Fibroblast of the aortic adventitia (primary cell): ENCODE measurements at regions not wholly inside any gene's neighbourhood (a gene's known extent, or its start where the extent isn't known, plus 50 kb on each side); places are given as distances from the start of the nearest gene placed in this dataset.

Experiments used
- DNase-seq: peaks from one replicate; pipeline ENCODE4 v3.0.0-alpha.2; 2010; ENCODE audit warnings: low read depth
- H3K4me3 ChIP-seq: 2 replicates; pipeline ENCODE4 v1.5.1; 2011; ENCODE audit warnings: low read depth, mild to moderate bottlenecking, control low read depth, low read length, moderate library complexity
- CTCF ChIP-seq: IDR thresholded peaks from 2 replicates; pipeline ENCODE4 v1.5.1; 2011; ENCODE audit warnings: mild to moderate bottlenecking, low read length, control low read depth, inconsistent platforms; ENCODE audit not compliant: insufficient read depth

DNA sequence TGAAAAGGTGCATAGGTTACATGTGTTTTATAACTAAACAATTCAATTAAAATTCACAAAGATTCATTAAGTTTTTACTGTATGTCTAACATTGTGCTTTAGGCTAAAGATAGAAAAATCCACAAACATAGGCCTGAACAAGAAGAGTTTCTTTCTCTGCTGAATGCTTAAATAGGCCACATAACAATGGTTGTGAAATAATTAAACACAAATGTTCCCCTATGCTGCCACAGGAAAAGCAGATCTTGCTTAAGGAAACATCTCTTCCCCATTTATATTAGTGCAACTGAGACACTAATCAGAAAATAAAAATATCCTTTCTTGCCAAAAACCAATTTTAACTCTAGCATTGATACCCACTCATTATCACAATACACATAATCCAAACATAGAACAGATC lies 725.4 kb upstream of the DPPA4 start:
- DNase-seq, result no peak
- TF ChIP-seq CTCF, result no peak
- H3K4me3 ChIP-seq, result no peak overlapping the region

DNA sequence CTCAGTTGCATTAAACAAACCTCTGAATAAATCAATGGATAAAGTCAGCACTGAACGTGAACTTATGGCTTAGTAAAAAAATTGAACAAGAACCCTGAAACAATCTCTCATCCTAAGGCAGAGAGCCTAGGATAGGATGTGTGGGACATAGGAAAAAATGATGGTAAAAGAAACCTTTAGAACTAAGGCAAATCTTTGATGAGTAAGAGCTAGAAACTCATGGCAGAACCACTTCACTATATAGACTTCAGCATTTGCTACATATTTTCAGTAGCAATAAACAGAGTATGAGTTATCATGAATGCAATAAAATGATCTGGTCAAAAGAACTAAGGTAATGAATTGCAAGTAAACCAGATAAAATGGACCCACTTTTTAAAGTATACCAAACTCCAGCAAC lies 725.8 kb upstream of the DPPA4 start:
- no peak for DNase-seq
- no peak overlapping the region for H3K4me3 ChIP-seq
- no peak for TF ChIP-seq CTCF

DNA sequence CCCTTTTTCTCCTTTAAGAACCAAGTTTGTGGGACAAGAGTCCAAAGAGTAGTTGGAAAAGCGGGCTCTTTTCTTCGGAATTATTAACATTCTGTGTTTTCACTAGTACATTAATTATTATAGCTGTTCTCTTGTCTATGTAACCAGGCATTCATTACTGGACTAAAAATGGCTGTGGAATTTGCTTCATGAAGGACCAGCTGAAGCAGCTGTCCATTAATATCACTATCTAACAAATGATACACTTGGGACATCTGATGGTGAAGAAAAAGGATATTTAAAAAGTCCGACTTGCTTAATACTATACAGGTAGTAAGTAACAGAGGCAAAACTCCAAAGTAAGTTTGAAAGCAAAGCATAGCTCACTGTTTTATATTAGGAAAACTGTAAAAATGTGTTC lies 728.9 kb upstream of the DPPA4 start:
- no peak for DNase-seq
- H3K4me3 ChIP-seq, result no peak overlapping the region
- TF ChIP-seq CTCF, result no peak

DNA sequence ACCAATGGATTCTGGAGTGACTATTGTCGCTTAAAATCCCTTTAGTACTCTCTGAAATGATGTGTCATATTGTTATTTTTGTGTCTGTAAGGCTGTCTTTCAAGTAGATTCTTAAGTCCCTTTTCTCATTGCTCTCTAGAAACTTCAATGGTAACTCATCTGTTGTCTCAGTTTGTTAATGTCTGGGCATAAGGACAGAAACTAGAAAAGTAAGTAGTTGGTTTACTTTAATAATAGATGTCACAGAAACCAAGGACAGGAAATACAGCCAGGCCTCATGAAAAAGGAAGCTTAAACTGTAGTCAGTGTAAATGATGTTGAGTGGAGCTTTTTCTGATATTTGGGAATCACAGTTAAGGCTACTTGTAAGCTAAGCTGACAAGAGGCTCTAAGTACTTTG lies 730.2 kb upstream of the DPPA4 start:
- no peak for TF ChIP-seq CTCF
- no peak for DNase-seq
- no peak overlapping the region for H3K4me3 ChIP-seq

DNA sequence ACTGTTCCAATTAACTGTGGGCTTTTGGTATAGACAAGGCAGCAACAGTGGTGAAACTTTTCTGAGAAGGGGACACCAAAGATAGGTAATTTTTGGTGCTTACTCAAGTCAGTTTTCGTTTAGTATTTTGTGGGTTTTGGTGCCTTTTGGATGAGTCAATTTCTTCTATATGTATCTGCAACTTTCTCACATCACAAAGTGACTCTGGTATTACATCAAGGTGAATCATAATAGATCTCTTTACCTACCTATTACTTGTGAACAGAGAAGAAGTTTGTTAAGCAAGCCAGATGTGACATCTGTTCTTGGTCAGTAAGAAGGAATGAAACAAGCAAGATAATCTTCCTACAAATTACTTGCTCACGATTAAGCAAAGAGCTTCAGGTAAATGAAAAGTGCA lies 732.4 kb upstream of the DPPA4 start:
- DNase-seq, result no peak
- H3K4me3 ChIP-seq, result no peak overlapping the region
- TF ChIP-seq CTCF, result no peak

DNA sequence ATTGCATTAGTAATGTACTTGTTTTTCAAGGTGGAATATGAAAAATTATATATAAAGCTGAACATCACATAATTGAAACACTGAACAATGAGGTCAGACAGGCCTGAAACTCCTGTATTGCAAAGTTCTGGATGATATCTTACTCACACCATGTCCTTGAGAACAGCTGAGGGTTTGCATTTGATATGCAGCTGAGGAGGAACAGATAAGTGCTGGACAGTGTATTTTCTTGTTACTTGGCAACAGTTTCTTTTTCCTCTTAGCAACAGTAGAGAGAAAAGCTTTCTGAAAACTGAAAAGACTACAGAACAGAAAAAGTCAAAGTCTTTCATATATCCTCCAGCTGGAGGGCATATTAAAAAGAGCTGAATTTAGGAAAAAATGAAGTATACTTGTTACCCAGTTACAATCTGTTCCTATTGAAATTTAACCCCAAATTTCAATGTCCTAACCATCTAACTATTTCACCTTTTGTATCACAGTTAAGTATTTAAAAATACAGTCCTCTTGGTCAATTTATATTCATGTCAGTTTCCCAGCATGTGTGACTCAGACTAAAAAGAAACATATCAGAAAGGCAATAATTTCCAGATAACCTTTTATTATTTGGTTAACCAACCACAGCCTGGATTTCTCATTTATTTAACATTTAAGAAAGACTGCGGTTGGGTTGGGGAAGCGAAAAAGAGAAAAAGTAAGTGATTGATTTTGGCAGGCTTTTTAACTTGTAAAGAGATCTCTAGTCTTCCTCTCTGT lies 733.0 kb upstream of the DPPA4 start:
- H3K4me3 ChIP-seq, result no peak overlapping the region
- TF ChIP-seq CTCF, result no peak
- peak; percentile 38 for DNase-seq

GRCh38 chr3:110074095-110074494 lies 736.7 kb upstream of the DPPA4 start:
- no peak for DNase-seq
- TF ChIP-seq CTCF, result no peak
- no peak overlapping the region for H3K4me3 ChIP-seq
